ENCODE measurements at regions not wholly inside any gene's neighbourhood (a gene's known extent, or its start where the extent isn't known, plus 50 kb on each side); places are given as distances from the start of the nearest gene placed in this dataset.

DNA sequence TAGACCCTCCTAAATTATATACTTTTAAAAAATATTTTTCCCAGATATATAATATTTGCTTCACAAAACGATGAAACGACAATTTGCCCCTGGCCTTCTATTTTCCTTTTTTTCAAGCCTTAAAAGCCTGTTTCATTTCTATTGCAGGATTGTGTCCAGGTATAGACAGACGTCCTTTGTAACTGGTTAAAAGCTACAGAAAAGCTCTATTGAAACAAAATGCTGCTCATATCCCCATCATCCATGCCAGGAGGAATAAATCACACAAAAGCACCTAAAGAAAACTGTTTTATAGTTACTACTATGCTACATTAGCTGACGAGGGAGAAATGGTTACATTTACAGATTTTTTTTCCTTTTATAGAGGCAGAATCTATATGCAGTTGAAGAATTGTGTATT is 765.1 kb downstream of the DIAPH3 start:
- TF ChIP-seq, protein P1, sequence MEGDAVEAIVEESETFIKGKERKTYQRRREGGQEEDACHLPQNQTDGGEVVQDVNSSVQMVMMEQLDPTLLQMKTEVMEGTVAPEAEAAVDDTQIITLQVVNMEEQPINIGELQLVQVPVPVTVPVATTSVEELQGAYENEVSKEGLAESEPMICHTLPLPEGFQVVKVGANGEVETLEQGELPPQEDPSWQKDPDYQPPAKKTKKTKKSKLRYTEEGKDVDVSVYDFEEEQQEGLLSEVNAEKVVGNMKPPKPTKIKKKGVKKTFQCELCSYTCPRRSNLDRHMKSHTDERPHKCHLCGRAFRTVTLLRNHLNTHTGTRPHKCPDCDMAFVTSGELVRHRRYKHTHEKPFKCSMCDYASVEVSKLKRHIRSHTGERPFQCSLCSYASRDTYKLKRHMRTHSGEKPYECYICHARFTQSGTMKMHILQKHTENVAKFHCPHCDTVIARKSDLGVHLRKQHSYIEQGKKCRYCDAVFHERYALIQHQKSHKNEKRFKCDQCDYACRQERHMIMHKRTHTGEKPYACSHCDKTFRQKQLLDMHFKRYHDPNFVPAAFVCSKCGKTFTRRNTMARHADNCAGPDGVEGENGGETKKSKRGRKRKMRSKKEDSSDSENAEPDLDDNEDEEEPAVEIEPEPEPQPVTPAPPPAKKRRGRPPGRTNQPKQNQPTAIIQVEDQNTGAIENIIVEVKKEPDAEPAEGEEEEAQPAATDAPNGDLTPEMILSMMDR (conservative IDR thresholded peaks at IDR 0.05 in 1 of 2, IDR thresholded peaks at IDR 0.05 in 1 of 2; ENCODE audit: extremely low read depth in 1 of 2, insufficient read depth in 1 of 2, low read depth in 1 of 2, low read length in 2 of 2) = no peak
- no peak for TF ChIP-seq EZH2 (IDR thresholded peaks at IDR 0.05; ENCODE audit: borderline replicate concordance, low read length)

Measured in mammary epithelial cell (primary cell).